OCI-LY7 (cell line): ENCODE measurements at regions not wholly inside any gene's neighbourhood (a gene's known extent, or its start where the extent isn't known, plus 50 kb on each side); places are given as distances from the start of the nearest gene placed in this dataset.

Source experiments
- BruUV-seq: library from RNA; stranded (reverse); fragments of 400-500 nt; replicated peaks from 2 replicates; lab custom pipeline; 2021; lab: Mats Ljungman, UMichigan
- CTCF ChIA-PET: fragments of 300-600 bp; sonication (Branson Sonifier 250); formaldehyde crosslinking; loops from one replicate; lab custom pipeline; 2022; ENCODE audit warnings: antibody characterized with exemption; ENCODE audit not compliant: unreplicated experiment; lab: Charles Lee
- POLR2A ChIA-PET: fragments of 300-600 bp; sonication (Branson Sonifier 250); formaldehyde crosslinking; loops from one replicate; lab custom pipeline; 2022; ENCODE audit warnings: antibody characterized with exemption; lab: Charles Lee
- DNase-seq: peaks from one replicate; pipeline ENCODE4 v3.0.0-alpha.2; 2015; ENCODE audit warnings: low spot score
- H2AFZ ChIP-seq: fragments of 200-600 bp; sonication (generic), shearing (Covaris generic); 2 replicates; pipeline ENCODE4 v1.6.1; 2014; ENCODE audit warnings: mild to moderate bottlenecking, antibody characterized with exemption, low read length, moderate library complexity
- H3K27ac ChIP-seq: fragments of 200-600 bp; sonication (generic); 2 replicates; pipeline ENCODE4 v1.5.1; 2014; ENCODE audit warnings: mixed run types, low read depth, mild to moderate bottlenecking, moderate library complexity, low read length, inconsistent platforms; ENCODE audit not compliant: poor library complexity, severe bottlenecking
- H3K36me3 ChIP-seq: fragments of 200-600 bp; sonication (generic); 2 replicates; pipeline ENCODE4 v1.6.1; 2014; ENCODE audit warnings: mild to moderate bottlenecking, antibody characterized with exemption, low read length, moderate library complexity, mixed read lengths; ENCODE audit not compliant: insufficient read depth
- H3K4me1 ChIP-seq: fragments of 200-600 bp; sonication (generic); 2 replicates; pipeline ENCODE4 v1.5.1; 2014; ENCODE audit warnings: mild to moderate bottlenecking, low read length; ENCODE audit not compliant: insufficient read depth, poor library complexity, severe bottlenecking
- H3K4me2 ChIP-seq: fragments of 200-600 bp; sonication (generic); 2 replicates; pipeline ENCODE4 v1.6.1; 2014; ENCODE audit warnings: mild to moderate bottlenecking, low read length
- H3K4me3 ChIP-seq: fragments of 200-600 bp; sonication (generic); 2 replicates; pipeline ENCODE4 v1.5.1; 2014; ENCODE audit warnings: mild to moderate bottlenecking, low read depth, low read length; ENCODE audit not compliant: poor library complexity, severe bottlenecking
- H3K79me2 ChIP-seq: fragments of 200-600 bp; sonication (generic); 2 replicates; pipeline ENCODE4 v1.6.1; 2016; ENCODE audit warnings: low read depth, mild to moderate bottlenecking, low read length, moderate library complexity, mixed read lengths; ENCODE audit not compliant: insufficient read depth
- H3K9me2 ChIP-seq: fragments of 200-600 bp; sonication (generic); 2 replicates; pipeline ENCODE4 v1.6.1; 2016; ENCODE audit warnings: mild to moderate bottlenecking, low read length, mixed read lengths; ENCODE audit not compliant: insufficient read depth
- H3K9me3 ChIP-seq: fragments of 200-600 bp; sonication (generic); 2 replicates; pipeline ENCODE4 v1.6.1; 2014; ENCODE audit warnings: mild to moderate bottlenecking, mixed run types, low read length, mixed read lengths
- H4K20me1 ChIP-seq: fragments of 200-600 bp; sonication (generic); 2 replicates; pipeline ENCODE4 v1.6.1; 2014; ENCODE audit warnings: mild to moderate bottlenecking, antibody characterized with exemption, low read length, moderate library complexity, mixed read lengths; ENCODE audit not compliant: insufficient read depth
- EZH2phosphoT487 ChIP-seq: fragments of 200-600 bp; sonication (generic); IDR thresholded peaks from 2 replicates; pipeline ENCODE4 v1.6.1; 2018; ENCODE audit warnings: low read depth, borderline replicate concordance, mild to moderate bottlenecking, mixed run types, antibody characterized with exemption, low read length, moderate library complexity, mixed read lengths
- intact Hi-C: fragments of 100-400 bp; cut with micrococcal nuclease; formaldehyde crosslinking; loops from one replicate; pipeline ENCODE4 v1.10.0; 2022; ENCODE audit not compliant: unreplicated experiment
- TF ChIP-seq, protein P1 (sequence below): fragments of 200-600 bp; sonication (generic); conservative IDR thresholded peaks from 2 replicates; pipeline ENCODE4 v1.5.1; 2014; ENCODE audit warnings: mild to moderate bottlenecking, antibody characterized with exemption, low read length, moderate library complexity, mixed read lengths

DNA sequence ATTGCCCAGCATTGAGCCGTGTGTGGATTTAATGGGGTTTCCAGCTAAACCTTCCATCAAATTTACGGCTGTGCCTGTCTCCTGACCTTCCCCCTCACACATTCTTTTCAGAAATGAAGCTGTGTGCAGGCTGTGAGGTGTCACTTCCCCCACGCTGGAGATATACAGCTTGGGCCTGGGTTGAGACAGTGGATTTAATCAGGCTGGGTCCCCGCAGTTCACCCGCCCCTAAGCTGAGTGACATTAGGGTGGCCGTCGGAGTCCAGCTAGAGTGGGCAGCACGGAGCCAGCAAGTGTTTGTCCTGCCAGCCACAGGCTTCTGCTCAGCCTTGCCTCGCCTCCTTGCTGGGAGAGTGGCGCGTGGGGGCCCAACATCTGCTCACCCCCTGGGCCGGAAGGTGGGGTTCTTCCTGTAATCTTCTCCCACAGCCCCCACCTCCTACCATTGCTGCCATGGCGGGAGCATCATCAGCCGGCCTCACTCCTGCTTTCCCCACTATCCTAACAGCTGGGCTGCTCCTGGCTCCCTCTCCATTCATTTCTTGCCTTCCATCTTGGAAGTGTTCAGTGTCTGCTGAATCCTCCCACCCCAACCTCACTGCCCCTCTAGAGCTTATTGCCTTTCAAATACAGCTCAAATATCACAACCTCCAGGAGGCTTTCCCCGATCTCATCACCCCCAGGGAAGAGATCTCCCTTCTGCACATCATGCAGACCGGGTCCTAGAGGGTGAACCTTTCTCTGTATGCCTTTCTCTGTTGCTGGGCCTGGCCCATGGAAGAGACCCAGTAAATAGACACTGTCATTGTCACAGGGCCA is 149.0 kb downstream of the GLI2 start:
- no peak overlapping the region for H2AFZ ChIP-seq
- H3K4me2 ChIP-seq: no peak overlapping the region
- no peak for TF ChIP-seq EZH2phosphoT487
- TF ChIP-seq, protein P1, sequence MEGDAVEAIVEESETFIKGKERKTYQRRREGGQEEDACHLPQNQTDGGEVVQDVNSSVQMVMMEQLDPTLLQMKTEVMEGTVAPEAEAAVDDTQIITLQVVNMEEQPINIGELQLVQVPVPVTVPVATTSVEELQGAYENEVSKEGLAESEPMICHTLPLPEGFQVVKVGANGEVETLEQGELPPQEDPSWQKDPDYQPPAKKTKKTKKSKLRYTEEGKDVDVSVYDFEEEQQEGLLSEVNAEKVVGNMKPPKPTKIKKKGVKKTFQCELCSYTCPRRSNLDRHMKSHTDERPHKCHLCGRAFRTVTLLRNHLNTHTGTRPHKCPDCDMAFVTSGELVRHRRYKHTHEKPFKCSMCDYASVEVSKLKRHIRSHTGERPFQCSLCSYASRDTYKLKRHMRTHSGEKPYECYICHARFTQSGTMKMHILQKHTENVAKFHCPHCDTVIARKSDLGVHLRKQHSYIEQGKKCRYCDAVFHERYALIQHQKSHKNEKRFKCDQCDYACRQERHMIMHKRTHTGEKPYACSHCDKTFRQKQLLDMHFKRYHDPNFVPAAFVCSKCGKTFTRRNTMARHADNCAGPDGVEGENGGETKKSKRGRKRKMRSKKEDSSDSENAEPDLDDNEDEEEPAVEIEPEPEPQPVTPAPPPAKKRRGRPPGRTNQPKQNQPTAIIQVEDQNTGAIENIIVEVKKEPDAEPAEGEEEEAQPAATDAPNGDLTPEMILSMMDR: no peak
- POLR2A ChIA-PET: no interaction called here
- no TSS peak for BruUV-seq
- no peaks in the 10 kb centered on the region for H4K20me1 ChIP-seq
- H3K27ac ChIP-seq: no peak overlapping the region
- H3K9me2 ChIP-seq: no peaks in the 10 kb centered on the region
- no peaks in the 10 kb centered on the region for H3K4me1 ChIP-seq
- no peaks in the 10 kb centered on the region for H3K79me2 ChIP-seq
- H3K36me3 ChIP-seq: no peaks in the 10 kb centered on the region
- CTCF ChIA-PET: no interaction called here
- intact Hi-C loops: no loop called here
- H3K9me3 ChIP-seq: no peaks in the 10 kb centered on the region
- no peak overlapping the region for H3K4me3 ChIP-seq
- DNase-seq: no peak

DNA sequence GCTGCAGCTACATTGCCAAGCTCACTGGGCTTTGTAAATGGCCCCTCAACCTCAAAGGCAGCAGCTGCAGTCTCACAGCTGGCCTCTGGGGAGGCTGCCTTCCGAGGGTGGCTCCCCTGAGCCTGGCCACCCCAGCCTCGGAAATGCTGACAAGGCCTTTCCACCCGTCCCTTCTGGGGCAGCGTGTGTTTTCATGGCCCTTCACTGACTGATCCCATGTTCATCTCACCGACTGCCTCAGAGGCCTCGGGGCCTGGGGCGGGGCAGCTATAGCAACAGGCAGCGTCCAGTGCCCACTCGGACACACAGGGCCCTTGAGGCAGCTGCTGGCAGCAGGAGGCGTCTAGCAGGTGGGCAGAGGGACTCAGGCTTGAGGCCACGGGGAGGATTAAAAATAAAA is 149.7 kb downstream of the GLI2 start:
- H3K4me3 ChIP-seq: no peak overlapping the region
- no peak for DNase-seq
- no peaks in the 10 kb centered on the region for H3K36me3 ChIP-seq
- no peaks in the 10 kb centered on the region for H4K20me1 ChIP-seq
- H3K4me2 ChIP-seq: no peak overlapping the region
- TF ChIP-seq, protein P1: no peak
- no peak for TF ChIP-seq EZH2phosphoT487
- H3K9me3 ChIP-seq: no peaks in the 10 kb centered on the region
- ChIA-PET POLR2A (interaction anchor here (0.6 kb wide), 1 partner anchor 1229 kb away, joined by 3 read pairs; no protein-coding TSS in a partner anchor), CTCF (no interaction called here)
- H3K27ac ChIP-seq: no peak overlapping the region
- no peaks in the 10 kb centered on the region for H3K9me2 ChIP-seq
- intact Hi-C loops: no loop called here
- BruUV-seq: no TSS peak
- H3K79me2 ChIP-seq: no peaks in the 10 kb centered on the region
- no peaks in the 10 kb centered on the region for H3K4me1 ChIP-seq
- H2AFZ ChIP-seq: no peak overlapping the region

DNA sequence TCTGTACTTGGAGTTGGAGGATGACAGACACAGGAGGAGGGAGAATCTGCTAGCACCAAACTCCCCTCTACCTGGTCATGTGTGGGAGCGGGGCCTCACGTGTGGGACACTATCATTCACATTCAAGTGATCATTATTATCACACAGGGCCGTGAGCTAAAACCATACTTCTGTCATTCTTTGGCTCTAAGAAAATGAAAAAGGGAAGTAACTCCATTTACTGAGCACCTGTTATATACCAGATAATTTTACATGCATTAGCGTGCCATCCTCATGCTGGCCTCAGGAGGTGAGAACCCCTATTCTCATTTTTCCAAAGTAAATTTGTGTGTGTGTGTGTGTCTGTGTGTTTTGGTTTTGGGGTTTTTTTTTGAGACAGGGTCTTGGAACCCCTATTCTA is 150.1 kb downstream of the GLI2 start:
- H3K79me2 ChIP-seq: no peaks in the 10 kb centered on the region
- TF ChIP-seq EZH2phosphoT487: no peak
- TF ChIP-seq, protein P1: no peak

More for the DNA sequence above, 150.1 kb downstream of the GLI2 start:
- Histone ChIP-seq H3K27ac (no peak overlapping the region), H3K4me3 (no peak overlapping the region), H3K36me3 (no peaks in the 10 kb centered on the region), H3K9me2 (no peaks in the 10 kb centered on the region), H3K4me1 (no peaks in the 10 kb centered on the region), H2AFZ (no peak overlapping the region), H3K9me3 (no peaks in the 10 kb centered on the region), H4K20me1 (no peaks in the 10 kb centered on the region), H3K4me2 (no peak overlapping the region)
- BruUV-seq: no TSS peak
- ChIA-PET POLR2A (interaction anchor here (0.6 kb wide), 1 partner anchor 1229 kb away, joined by 3 read pairs; no protein-coding TSS in a partner anchor), CTCF (no interaction called here)
- intact Hi-C loops: no loop called here
- DNase-seq: no peak
